Astrocyte (in vitro differentiated cells and primary cell): ENCODE measurements at regions not wholly inside any gene's neighbourhood (a gene's known extent, or its start where the extent isn't known, plus 50 kb on each side); places are given as distances from the start of the nearest gene placed in this dataset.

Experiments
- DNase-seq: peaks from one replicate; pipeline ENCODE4 v3.0.0-alpha.2; 2010; ENCODE audit warnings: low read depth
- FAIRE-seq: peaks from 2 replicates; lab custom pipeline; 2011; peaks lifted over from hg19 to GRCh38; lab: Jason Lieb, UNC
- H2AFZ ChIP-seq: 2 replicates; pipeline ENCODE4 v1.6.0; 2012; ENCODE audit warnings: low read depth, low read length, inconsistent platforms
- H3K27ac ChIP-seq: 2 replicates; pipeline ENCODE4 v1.5.1; 2011; ENCODE audit warnings: low read depth, low read length, inconsistent platforms
- H3K27me3 ChIP-seq: 2 replicates; pipeline ENCODE4 v1.6.0; 2011; ENCODE audit warnings: low read length, inconsistent platforms; ENCODE audit not compliant: insufficient read depth
- H3K36me3 ChIP-seq: 2 replicates; pipeline ENCODE4 v1.5.1; 2011; ENCODE audit warnings: low read length, inconsistent platforms; ENCODE audit not compliant: insufficient read depth
- H3K4me1 ChIP-seq: 2 replicates; pipeline ENCODE4 v1.5.1; 2011; ENCODE audit warnings: low read length, inconsistent platforms; ENCODE audit not compliant: insufficient read depth
- H3K4me2 ChIP-seq: 2 replicates; pipeline ENCODE4 v1.6.0; 2012; ENCODE audit warnings: low read length, inconsistent platforms
- H3K4me3 ChIP-seq: 2 replicates; pipeline ENCODE4 v1.5.1; 2011; ENCODE audit warnings: low read depth, mild to moderate bottlenecking, low read length, inconsistent platforms; ENCODE audit not compliant: insufficient read depth
- H3K79me2 ChIP-seq: 2 replicates; pipeline ENCODE4 v1.6.0; 2012; ENCODE audit warnings: mild to moderate bottlenecking, low read length, inconsistent platforms; ENCODE audit not compliant: insufficient read depth
- H3K9ac ChIP-seq: 2 replicates; pipeline ENCODE4 v1.6.0; 2012; ENCODE audit warnings: mild to moderate bottlenecking, low read length, inconsistent platforms
- H3K9me3 ChIP-seq: 2 replicates; pipeline ENCODE4 v1.5.1; 2012; ENCODE audit warnings: low read depth, mild to moderate bottlenecking, low read length, inconsistent platforms; ENCODE audit not compliant: insufficient read depth
- H4K20me1 ChIP-seq: 2 replicates; pipeline ENCODE4 v1.6.0; 2012; ENCODE audit warnings: low read length, inconsistent platforms; ENCODE audit not compliant: insufficient read depth
- H3K27ac Mint-ChIP-seq: one replicate; pipeline ENCODE4 v1.8.0; 2021; ENCODE audit warnings: mild to moderate bottlenecking, mixed read lengths; ENCODE audit not compliant: unreplicated experiment
- H3K27me3 Mint-ChIP-seq: one replicate; pipeline ENCODE4 v1.8.0; 2021; ENCODE audit warnings: low read depth, mixed read lengths; ENCODE audit not compliant: unreplicated experiment
- H3K36me3 Mint-ChIP-seq: one replicate; pipeline ENCODE4 v1.8.0; 2021; ENCODE audit warnings: low read depth, mixed read lengths; ENCODE audit not compliant: unreplicated experiment
- H3K4me1 Mint-ChIP-seq: one replicate; pipeline ENCODE4 v1.8.0; 2021; ENCODE audit warnings: low read depth, mixed read lengths; ENCODE audit not compliant: unreplicated experiment
- H3K4me3 Mint-ChIP-seq: one replicate; pipeline ENCODE4 v1.8.0; 2021; ENCODE audit warnings: mild to moderate bottlenecking, moderate library complexity, mixed read lengths; ENCODE audit not compliant: unreplicated experiment
- H3K9me3 Mint-ChIP-seq: one replicate; pipeline ENCODE4 v1.8.0; 2021; ENCODE audit warnings: mild to moderate bottlenecking, mixed read lengths; ENCODE audit not compliant: unreplicated experiment
- EZH2 ChIP-seq: IDR thresholded peaks from 2 replicates; pipeline ENCODE4 v1.6.1; 2012; ENCODE audit warnings: mild to moderate bottlenecking, low read length, inconsistent platforms; ENCODE audit not compliant: insufficient read depth
- TF ChIP-seq, protein P1 (sequence below): IDR thresholded peaks from 2 replicates; pipeline ENCODE4 v1.5.1; 2011; ENCODE audit warnings: low read depth, mild to moderate bottlenecking, inconsistent platforms, low read length, moderate library complexity; ENCODE audit not compliant: insufficient read depth

DNA sequence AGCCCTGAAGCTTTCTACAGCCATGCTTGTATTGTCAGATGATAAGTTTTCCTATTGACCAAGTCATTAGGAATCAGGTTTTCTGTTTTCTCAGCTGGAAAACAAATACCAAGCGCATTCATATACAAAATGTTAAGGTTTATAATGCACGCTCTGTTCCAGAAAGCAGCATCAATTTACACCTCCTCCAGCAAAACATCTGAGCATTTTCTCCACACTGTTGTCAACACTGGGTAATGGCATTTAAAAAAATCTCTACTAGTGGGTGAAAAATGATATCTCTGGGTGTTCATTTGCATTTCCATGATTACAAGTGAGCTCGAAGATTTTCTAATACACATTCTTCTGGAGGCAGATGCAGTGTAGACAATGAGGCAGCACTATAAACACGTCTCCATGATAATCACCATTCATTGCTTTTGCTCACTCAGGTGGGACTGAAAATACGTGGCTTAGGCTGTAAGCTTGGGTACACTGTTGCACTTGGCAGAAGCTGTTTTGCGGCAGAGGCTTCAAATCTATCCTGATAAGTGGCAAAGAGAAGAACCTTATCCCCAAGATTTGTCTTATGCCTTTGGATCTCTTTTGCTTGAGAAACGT, 114.8 kb upstream of the PLPP4 start:
- Mint-ChIP-seq H3K27me3 (no peaks in the 10 kb centered on the region), H3K27ac (no peak overlapping the region), H3K4me1 (peaks cover 1% of the 10 kb centered on the region), H3K36me3 (no peaks in the 10 kb centered on the region), H3K4me3 (no peak overlapping the region), H3K9me3 (no peaks in the 10 kb centered on the region)
- Histone ChIP-seq H4K20me1 (no peaks in the 10 kb centered on the region), H3K9ac (no peak overlapping the region), H3K27ac (no peak overlapping the region), H3K27me3 (no peaks in the 10 kb centered on the region), H3K9me3 (no peaks in the 10 kb centered on the region), H3K36me3 (no peaks in the 10 kb centered on the region), H3K4me1 (no peaks in the 10 kb centered on the region), H3K4me2 (no peak overlapping the region), H3K79me2 (no peaks in the 10 kb centered on the region), H3K4me3 (no peak overlapping the region), H2AFZ (no peak overlapping the region)
- DNase-seq (no peak), FAIRE-seq (no peak)
- TF ChIP-seq, protein P1, sequence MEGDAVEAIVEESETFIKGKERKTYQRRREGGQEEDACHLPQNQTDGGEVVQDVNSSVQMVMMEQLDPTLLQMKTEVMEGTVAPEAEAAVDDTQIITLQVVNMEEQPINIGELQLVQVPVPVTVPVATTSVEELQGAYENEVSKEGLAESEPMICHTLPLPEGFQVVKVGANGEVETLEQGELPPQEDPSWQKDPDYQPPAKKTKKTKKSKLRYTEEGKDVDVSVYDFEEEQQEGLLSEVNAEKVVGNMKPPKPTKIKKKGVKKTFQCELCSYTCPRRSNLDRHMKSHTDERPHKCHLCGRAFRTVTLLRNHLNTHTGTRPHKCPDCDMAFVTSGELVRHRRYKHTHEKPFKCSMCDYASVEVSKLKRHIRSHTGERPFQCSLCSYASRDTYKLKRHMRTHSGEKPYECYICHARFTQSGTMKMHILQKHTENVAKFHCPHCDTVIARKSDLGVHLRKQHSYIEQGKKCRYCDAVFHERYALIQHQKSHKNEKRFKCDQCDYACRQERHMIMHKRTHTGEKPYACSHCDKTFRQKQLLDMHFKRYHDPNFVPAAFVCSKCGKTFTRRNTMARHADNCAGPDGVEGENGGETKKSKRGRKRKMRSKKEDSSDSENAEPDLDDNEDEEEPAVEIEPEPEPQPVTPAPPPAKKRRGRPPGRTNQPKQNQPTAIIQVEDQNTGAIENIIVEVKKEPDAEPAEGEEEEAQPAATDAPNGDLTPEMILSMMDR = no peak
- no peak for TF ChIP-seq EZH2

DNA sequence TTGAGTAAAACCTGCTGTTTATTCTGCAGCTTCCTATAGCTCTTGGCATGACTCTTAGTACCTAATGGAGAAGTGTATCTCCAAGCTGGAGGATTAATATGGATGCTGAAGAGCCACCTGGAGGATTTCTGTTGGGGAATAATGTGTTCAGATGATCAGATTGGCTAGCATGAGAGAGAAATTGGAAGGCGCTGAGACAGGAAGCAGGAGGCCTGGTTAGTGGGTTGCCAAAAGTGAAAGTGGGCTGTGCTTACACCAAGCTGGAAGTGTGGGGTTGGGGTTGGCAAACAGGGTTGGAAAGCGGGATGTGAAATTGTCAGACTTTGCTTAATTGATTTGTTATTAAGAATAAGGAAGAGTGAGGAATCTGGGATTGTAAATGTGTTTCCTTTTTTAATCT, 111.8 kb upstream of the PLPP4 start:
- DNase-seq = no peak

DNA sequence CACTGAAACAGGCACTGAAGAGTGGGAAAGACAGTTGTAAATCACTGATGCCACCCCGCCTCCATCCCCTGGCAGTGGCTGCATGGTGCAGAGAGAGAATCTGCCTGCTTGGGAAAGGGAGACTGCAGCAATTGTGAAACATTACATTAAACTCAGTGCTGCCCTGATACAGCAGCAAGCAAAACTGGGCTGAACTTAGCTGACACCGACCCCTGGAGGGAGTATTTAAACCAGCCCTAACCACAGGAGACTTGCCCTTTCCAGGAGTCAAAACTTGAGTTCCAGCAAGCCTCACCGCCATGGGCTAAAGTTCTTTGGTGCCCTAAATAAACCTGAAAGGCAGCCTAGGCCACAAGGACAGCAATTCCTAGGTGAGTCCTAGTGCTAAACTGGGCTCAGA, 109.4 kb upstream of the PLPP4 start:
- Mint-ChIP-seq H3K4me3 (no peak overlapping the region), H3K36me3 (no peaks in the 10 kb centered on the region), H3K4me1 (peaks cover 1% of the 10 kb centered on the region), H3K27me3 (peaks cover 2% of the 10 kb centered on the region), H3K27ac (no peak overlapping the region), H3K9me3 (peaks cover 4% of the 10 kb centered on the region)
- Histone ChIP-seq H2AFZ (no peak overlapping the region), H3K4me2 (no peak overlapping the region), H3K27ac (no peak overlapping the region), H3K9me3 (no peaks in the 10 kb centered on the region), H3K79me2 (no peaks in the 10 kb centered on the region), H3K4me3 (no peak overlapping the region), H3K27me3 (no peaks in the 10 kb centered on the region), H3K36me3 (no peaks in the 10 kb centered on the region), H3K9ac (no peak overlapping the region), H4K20me1 (no peaks in the 10 kb centered on the region), H3K4me1 (no peaks in the 10 kb centered on the region)
- DNase-seq = no peak
- FAIRE-seq = no peak
- TF ChIP-seq, protein P1 = no peak
- TF ChIP-seq EZH2 = no peak

More for the DNA sequence above, 111.8 kb upstream of the PLPP4 start:
- no peak for FAIRE-seq
- Histone ChIP-seq H3K9ac (no peak overlapping the region), H3K9me3 (no peaks in the 10 kb centered on the region), H3K79me2 (no peaks in the 10 kb centered on the region), H3K4me1 (no peaks in the 10 kb centered on the region), H3K27ac (no peak overlapping the region), H4K20me1 (no peaks in the 10 kb centered on the region), H3K36me3 (no peaks in the 10 kb centered on the region), H3K4me3 (no peak overlapping the region), H3K27me3 (no peaks in the 10 kb centered on the region), H3K4me2 (no peak overlapping the region), H2AFZ (no peak overlapping the region)
- H3K4me1 Mint-ChIP-seq = peaks cover 1% of the 10 kb centered on the region
- H3K27ac Mint-ChIP-seq = no peak overlapping the region
- no peaks in the 10 kb centered on the region for H3K9me3 Mint-ChIP-seq
- H3K27me3 Mint-ChIP-seq = peaks cover 2% of the 10 kb centered on the region
- no peak for TF ChIP-seq EZH2
- TF ChIP-seq, protein P1 = no peak
- no peak overlapping the region for H3K4me3 Mint-ChIP-seq
- H3K36me3 Mint-ChIP-seq = no peaks in the 10 kb centered on the region
